ENCODE measurements at regions not wholly inside any gene's neighbourhood (a gene's known extent, or its start where the extent isn't known, plus 50 kb on each side); places are given as distances from the start of the nearest gene placed in this dataset.
"Not testable (repeated sequence)": the region's sequence is repeated elsewhere in the genome, so short reads cannot be mapped to it uniquely, and the experiment has no call there.

GRCh38 chr10:31209478-31209877 lies 109.5 kb upstream of the ZEB1 start:
- Mint-ChIP-seq H3K4me3 (ENCODE audit: unreplicated experiment) (no peak overlapping the region), H3K36me3 (ENCODE audit: low read depth) (no peaks in the 10 kb centered on the region), H3K27me3 (ENCODE audit: low read depth) (no peaks in the 10 kb centered on the region), H3K27ac (ENCODE audit: unreplicated experiment) (no peak overlapping the region), H3K4me1 (ENCODE audit: low read depth) (no peaks in the 10 kb centered on the region), H3K9me3 (ENCODE audit: low read depth) (peaks cover 4% of the 10 kb centered on the region)
- TF ChIP-seq, protein P1, sequence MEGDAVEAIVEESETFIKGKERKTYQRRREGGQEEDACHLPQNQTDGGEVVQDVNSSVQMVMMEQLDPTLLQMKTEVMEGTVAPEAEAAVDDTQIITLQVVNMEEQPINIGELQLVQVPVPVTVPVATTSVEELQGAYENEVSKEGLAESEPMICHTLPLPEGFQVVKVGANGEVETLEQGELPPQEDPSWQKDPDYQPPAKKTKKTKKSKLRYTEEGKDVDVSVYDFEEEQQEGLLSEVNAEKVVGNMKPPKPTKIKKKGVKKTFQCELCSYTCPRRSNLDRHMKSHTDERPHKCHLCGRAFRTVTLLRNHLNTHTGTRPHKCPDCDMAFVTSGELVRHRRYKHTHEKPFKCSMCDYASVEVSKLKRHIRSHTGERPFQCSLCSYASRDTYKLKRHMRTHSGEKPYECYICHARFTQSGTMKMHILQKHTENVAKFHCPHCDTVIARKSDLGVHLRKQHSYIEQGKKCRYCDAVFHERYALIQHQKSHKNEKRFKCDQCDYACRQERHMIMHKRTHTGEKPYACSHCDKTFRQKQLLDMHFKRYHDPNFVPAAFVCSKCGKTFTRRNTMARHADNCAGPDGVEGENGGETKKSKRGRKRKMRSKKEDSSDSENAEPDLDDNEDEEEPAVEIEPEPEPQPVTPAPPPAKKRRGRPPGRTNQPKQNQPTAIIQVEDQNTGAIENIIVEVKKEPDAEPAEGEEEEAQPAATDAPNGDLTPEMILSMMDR (IDR thresholded peaks at IDR 0.05), result no peak
- DNase-seq (ENCODE audit: low spot score), result no peak

DNA sequence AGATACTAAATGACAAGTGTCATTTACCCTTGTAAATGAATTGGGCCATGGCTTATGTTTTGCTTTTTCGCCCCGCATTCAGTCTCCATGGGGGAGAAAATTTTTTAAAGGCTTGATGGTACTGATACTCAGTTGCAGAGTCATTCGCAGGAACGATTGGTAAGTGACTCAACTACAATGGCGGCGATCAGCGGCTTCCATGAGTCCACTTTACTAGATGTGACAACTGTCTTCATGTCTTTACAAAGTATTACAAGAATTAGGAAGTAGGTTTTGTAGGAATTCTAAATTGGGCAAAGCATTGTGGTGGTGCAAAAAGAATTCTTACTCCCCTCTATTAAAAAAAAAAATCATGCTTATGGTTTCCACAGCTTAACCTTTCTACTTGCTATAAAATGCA lies 108.8 kb upstream of the ZEB1 start:
- H3K9me3 Mint-ChIP-seq (ENCODE audit: low read depth), result no peaks in the 10 kb centered on the region
- TF ChIP-seq, protein P1 (IDR thresholded peaks at IDR 0.05), result no peak
- no peak overlapping the region for H3K4me3 Mint-ChIP-seq (ENCODE audit: unreplicated experiment)
- no peaks in the 10 kb centered on the region for H3K27me3 Mint-ChIP-seq (ENCODE audit: low read depth)
- no peak overlapping the region for H3K27ac Mint-ChIP-seq (ENCODE audit: unreplicated experiment)
- no peak for DNase-seq (ENCODE audit: low spot score)
- no peaks in the 10 kb centered on the region for H3K4me1 Mint-ChIP-seq (ENCODE audit: low read depth)
- H3K36me3 Mint-ChIP-seq (ENCODE audit: low read depth), result no peaks in the 10 kb centered on the region

- no peak overlapping the region for H3K4me3 Mint-ChIP-seq (ENCODE audit: unreplicated experiment)
- H3K36me3 Mint-ChIP-seq (ENCODE audit: low read depth), result no peaks in the 10 kb centered on the region
- TF ChIP-seq, protein P1 (IDR thresholded peaks at IDR 0.05), result no peak
- DNase-seq (ENCODE audit: low spot score), result no peak
- H3K4me1 Mint-ChIP-seq (ENCODE audit: low read depth), result no peaks in the 10 kb centered on the region
- H3K9me3 Mint-ChIP-seq (ENCODE audit: low read depth), result no peaks in the 10 kb centered on the region
- H3K27ac Mint-ChIP-seq (ENCODE audit: unreplicated experiment), result no peak overlapping the region
- no peaks in the 10 kb centered on the region for H3K27me3 Mint-ChIP-seq (ENCODE audit: low read depth)
These were observed 105.1 kb upstream of the ZEB1 start for GRCh38 chr10:31213959-31214358.

- no peak for DNase-seq (ENCODE audit: low spot score)
- TF ChIP-seq, protein P1 (IDR thresholded peaks at IDR 0.05), result no peak
- Mint-ChIP-seq H3K36me3 (ENCODE audit: low read depth) (no peaks in the 10 kb centered on the region), H3K4me3 (ENCODE audit: unreplicated experiment) (no peak overlapping the region), H3K27ac (ENCODE audit: unreplicated experiment) (no peak overlapping the region), H3K27me3 (ENCODE audit: low read depth) (no peaks in the 10 kb centered on the region), H3K4me1 (ENCODE audit: low read depth) (no peaks in the 10 kb centered on the region), H3K9me3 (ENCODE audit: low read depth) (no peaks in the 10 kb centered on the region)
These were observed 104.0 kb upstream of the ZEB1 start for GRCh38 chr10:31215052-31215451.

GRCh38 chr10:31219306-31219705 lies 99.7 kb upstream of the ZEB1 start:
- Mint-ChIP-seq H3K36me3 (ENCODE audit: low read depth) (no peaks in the 10 kb centered on the region), H3K27me3 (ENCODE audit: low read depth) (no peaks in the 10 kb centered on the region), H3K4me3 (ENCODE audit: unreplicated experiment) (no peak overlapping the region), H3K27ac (ENCODE audit: unreplicated experiment) (no peak overlapping the region), H3K4me1 (ENCODE audit: low read depth) (peaks cover 20% of the 10 kb centered on the region), H3K9me3 (ENCODE audit: low read depth) (no peaks in the 10 kb centered on the region)
- TF ChIP-seq, protein P1 (IDR thresholded peaks at IDR 0.05), result no peak
- no peak for DNase-seq (ENCODE audit: low spot score)

- not testable (repeated sequence) for H3K27ac Mint-ChIP-seq (ENCODE audit: unreplicated experiment); H3K27me3 Mint-ChIP-seq (ENCODE audit: low read depth); H3K36me3 Mint-ChIP-seq (ENCODE audit: low read depth); DNase-seq (ENCODE audit: low spot score); H3K4me3 Mint-ChIP-seq (ENCODE audit: unreplicated experiment); H3K4me1 Mint-ChIP-seq (ENCODE audit: low read depth)
- peaks cover 19% of the 10 kb centered on the region for H3K9me3 Mint-ChIP-seq (ENCODE audit: low read depth)
These were observed 90.2 kb upstream of the ZEB1 start for GRCh38 chr10:31228780-31229179.
